NAMALWA (cell line): ENCODE measurements at regions not wholly inside any gene's neighbourhood (a gene's known extent, or its start where the extent isn't known, plus 50 kb on each side); places are given as distances from the start of the nearest gene placed in this dataset.

Experiments used
- DNase-seq: peaks from one replicate; pipeline ENCODE4 v3.0.0-alpha.2; 2015; ENCODE audit warnings: low spot score

GRCh38 chr2:53445383-53446070 is 322.1 kb upstream of the CHAC2 start:
- DNase-seq: no peak

GRCh38 chr2:53442783-53443182 is 324.8 kb upstream of the CHAC2 start:
- DNase-seq: no peak

DNA sequence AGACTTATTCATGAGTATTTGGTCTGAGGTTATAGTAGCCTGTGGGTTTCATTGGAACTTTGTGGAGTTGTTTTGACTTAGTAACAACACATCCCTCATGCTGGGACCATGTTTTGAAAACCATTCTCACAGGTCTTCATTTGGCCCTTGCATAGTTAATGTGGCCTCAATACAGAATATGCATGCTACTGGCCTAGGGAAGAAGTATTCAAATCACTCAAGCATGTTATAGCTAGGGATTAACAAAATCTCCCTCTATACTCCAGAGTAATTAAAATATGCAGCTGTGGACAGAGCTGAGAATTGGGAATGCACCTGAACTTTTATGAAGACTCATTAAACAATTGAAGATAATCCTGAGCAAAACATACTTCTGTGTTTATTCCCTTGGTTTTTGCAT is 325.5 kb upstream of the CHAC2 start:
- DNase-seq: no peak

DNA sequence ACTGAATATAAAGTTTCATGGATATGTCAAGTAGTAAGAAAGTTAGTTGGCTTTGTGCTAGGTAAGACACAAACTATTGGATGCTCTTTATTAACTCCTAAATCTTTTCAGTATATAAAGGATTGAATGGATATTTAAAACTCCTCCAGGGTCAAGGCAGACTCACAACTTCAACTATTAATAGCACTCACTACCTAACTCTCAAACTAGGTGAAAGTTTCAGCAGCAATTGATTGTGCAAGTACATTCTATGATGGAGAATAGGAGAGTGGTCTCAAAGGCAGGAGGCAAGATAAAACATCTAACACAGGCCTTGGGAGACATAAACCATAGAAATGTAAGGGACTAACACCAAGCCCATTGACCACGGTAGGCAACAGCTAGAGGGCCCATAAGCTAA is 328.9 kb upstream of the CHAC2 start:
- DNase-seq: no peak

- DNase-seq: no peak
These were observed 329.5 kb upstream of the CHAC2 start for GRCh38 chr2:53438100-53438499.

DNA sequence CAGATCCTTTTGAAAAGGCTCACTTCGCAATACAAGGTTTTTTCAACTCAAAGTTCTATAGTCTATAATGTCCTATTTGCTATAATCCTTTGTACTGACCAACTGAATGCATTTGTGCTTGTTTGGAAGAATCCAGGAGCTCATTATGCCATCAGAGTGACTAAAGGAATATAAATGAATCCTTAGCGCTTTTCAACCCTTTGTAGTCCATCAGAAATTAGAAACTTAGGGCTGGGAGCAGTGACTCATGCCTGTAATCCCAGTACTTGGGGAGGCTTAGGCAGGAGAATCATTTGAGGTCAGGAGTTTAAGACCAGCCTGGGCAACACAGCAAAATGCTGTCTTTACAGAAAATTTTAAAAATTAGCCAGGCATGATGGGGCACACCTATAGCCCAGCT is 330.2 kb upstream of the CHAC2 start:
- DNase-seq: no peak

GRCh38 chr2:53436882-53437281 is 330.7 kb upstream of the CHAC2 start:
- no peak for DNase-seq

DNA sequence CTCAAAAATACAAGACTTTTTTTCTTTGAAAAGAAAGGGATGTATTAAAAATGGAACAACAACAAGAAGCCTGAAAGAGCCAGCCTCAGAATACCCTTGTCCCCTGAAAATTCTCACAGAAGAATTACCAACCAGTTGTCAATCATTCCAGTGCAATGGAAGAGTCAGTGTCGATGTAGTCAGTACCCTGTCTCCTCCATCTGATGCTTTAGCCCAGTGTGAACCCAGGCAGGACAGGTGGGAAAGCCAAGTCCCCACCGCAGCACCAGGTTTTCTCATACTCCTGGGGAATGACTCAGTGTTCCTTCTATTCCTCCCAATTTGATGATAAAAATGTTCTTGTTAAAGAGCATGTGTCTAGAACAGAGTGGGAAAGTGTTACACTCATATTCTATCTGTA is 332.0 kb upstream of the CHAC2 start:
- DNase-seq: no peak

DNA sequence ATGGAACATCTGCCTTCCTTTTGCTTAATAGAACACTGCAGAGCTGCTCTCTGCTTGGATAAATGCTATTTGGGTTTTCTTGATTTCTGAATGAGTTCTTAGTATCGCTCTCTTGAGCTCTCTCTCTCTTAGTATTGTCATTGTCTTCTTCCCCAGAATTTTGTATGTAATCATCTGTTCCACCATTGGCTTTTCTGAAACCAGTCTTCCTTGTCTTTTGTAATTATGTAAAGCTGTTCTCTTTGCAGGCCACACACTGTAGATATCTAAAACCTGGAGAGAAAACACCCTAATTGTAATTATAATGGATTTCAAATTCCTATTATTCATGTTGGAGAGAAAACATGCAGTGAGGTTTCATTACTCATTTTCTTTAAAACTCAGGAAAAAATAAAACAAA is 333.1 kb upstream of the CHAC2 start:
- no peak for DNase-seq

GRCh38 chr2:53432936-53433335 is 334.7 kb upstream of the CHAC2 start:
- no peak for DNase-seq

- DNase-seq: no peak
These were observed 337.7 kb upstream of the CHAC2 start for GRCh38 chr2:53429901-53430300.

GRCh38 chr2:53424902-53425301 is 342.7 kb upstream of the CHAC2 start:
- DNase-seq: no peak

- DNase-seq: no peak
These were observed 344.1 kb upstream of the CHAC2 start for GRCh38 chr2:53423465-53423864.

DNA sequence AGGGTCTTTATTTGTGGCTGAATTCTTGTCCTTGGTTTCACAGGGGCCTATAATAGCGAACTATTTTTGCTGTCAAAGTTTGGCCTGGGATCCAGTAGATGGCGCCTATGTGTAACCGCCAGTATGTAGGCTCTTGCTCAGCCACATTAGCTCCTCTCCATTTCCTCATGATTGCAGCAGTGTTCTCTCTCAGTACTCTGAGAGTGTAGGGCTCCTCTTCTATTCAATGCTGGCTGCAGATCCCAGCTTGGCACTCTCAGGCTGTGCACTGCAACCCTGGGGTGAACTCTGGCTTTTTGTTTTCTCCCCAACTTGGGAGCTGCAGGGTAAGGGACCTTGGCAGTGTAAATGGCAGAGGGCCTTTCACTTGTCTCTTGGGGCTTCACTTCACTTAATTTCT is 344.6 kb upstream of the CHAC2 start:
- DNase-seq: peak; percentile 69

GRCh38 chr2:53417385-53417784 is 350.2 kb upstream of the CHAC2 start:
- DNase-seq: no peak

- no peak for DNase-seq
These were observed 360.1 kb upstream of the CHAC2 start for GRCh38 chr2:53407363-53408080.

GRCh38 chr2:53403792-53404413 is 363.7 kb upstream of the CHAC2 start:
- no peak for DNase-seq

- no peak for DNase-seq
These were observed 370.5 kb upstream of the CHAC2 start for GRCh38 chr2:53397085-53397484.

DNA sequence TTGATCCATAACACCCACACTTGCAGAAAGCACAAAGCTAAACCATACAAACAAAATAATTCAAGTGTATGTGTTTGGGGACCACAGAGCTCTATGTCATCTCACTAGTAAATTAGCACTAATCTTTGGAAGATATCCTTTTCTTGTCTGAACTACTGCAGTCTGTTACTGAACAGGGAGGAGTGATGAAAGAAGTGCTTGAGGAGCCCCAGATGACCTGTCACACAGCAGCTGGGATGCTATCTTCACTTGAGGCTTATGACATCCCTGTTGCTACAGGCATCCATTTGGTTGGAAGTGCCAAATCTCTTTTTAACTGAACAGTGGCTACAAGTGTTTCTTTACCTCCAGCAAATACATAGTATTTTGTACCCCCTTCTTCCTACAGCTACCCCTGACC is 386.3 kb upstream of the CHAC2 start:
- DNase-seq: no peak

DNA sequence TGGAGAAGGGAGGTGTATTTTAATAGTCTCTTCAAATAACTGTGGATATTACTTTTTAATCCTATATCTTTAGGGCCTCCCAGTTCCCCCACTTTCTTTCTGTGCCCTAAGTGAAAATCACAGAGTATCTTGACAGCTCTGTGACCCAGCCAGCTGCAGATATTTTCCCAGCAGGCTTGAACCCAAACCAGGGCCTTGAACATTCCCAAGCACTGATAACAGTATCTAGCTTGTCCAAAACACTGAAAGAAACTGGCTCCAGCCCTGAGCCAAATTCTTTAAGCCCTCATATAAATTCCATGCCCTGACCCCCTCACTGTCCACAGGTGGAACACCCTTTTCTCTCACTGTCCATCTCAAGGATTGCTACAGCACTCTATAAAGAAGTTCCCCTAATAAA is 388.1 kb upstream of the CHAC2 start:
- no peak for DNase-seq

DNA sequence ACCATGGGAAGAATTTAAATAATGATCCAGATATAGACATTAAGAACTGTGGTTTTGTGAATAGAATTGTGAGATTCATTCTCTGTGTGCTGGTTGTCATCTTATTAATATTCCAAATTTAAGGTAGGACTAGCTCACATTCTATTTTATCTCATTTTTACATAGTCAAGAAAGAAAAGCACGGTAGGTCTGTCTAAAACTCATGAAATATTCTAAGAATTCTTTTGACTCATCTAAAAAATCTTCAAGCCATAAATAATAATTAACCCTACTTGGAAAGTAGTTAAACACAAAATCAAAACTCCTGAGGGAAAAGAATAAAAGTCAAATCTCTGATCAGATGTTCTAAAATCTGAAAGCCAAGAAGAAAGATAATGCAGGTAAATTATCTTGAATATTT is 388.8 kb upstream of the CHAC2 start:
- no peak for DNase-seq

GRCh38 chr2:53373126-53373525 is 394.5 kb upstream of the CHAC2 start:
- no peak for DNase-seq

DNA sequence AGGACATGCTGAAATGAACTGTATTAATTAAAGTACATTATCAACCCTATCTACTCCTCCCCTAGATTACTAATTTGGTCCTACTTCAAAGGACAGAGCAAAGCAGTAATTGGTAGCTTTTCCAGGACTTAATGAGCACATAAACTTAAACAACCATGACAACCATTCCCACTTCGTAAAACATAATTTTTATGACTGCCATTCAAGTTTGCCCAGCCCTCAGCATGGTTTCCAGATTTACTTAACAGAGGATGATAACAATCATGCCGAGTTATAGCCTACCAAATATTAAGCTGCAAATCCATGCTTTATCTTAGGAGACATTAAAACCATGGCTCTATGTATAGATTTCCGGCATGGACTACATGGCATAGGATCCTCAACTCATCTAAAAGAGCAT is 401.1 kb upstream of the CHAC2 start:
- DNase-seq: no peak

- no peak for DNase-seq
These were observed 404.7 kb upstream of the CHAC2 start for GRCh38 chr2:53362934-53363333.
